NOMO-1 (cell line): ENCODE measurements at regions not wholly inside any gene's neighbourhood (a gene's known extent, or its start where the extent isn't known, plus 50 kb on each side); places are given as distances from the start of the nearest gene placed in this dataset.

Experiments used
- DNase-seq, 2 experiments: peaks; one replicate each; lab custom pipeline; 2025; ENCODE audit not compliant: unreplicated experiment in 2 of 2; lab: John Stamatoyannopoulos, UW

DNA sequence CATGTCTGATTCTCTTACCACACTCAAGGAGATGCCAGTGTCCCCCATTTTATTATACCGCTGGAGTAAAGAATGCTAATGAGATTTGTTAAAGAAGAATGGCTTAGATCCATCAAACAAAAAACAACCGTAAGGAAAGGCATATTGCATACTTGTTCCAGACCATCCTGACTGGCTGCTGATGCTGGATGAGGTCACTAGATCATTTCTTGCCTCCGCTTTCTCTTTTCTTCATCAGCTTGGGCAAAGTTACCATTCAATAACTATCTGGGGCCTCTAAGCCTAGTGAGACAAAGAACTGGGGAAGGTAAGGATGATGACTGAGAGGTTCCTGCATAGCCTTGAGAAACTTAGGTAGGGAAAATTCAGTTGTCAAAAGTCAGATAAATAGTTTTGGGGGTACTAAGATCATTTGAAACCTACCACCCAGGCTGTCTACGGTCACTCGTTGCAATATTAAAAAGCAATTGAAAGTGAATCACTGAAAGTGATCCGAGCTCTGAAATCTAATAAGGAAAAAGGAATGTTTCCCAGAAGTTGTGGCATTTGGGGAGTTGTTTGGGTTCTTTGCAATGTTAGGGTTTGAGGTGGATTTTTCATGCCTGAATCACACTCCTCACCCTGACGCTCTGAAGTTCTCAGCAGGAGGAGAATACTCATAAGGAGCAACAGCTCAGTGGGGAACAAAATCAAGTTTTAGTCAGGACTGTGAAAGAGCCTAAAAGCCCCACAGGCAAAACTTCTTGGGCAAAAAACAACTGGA is 176.8 kb downstream of the HHIPL2 start:
- no peak for DNase-seq

GRCh38 chr1:222370081-222370912 is 177.6 kb downstream of the HHIPL2 start:
- no peak for DNase-seq

GRCh38 chr1:222369148-222369547 is 178.8 kb downstream of the HHIPL2 start:
- no peak for DNase-seq

GRCh38 chr1:222358100-222358499 is 189.8 kb downstream of the HHIPL2 start:
- DNase-seq, result no peak

DNA sequence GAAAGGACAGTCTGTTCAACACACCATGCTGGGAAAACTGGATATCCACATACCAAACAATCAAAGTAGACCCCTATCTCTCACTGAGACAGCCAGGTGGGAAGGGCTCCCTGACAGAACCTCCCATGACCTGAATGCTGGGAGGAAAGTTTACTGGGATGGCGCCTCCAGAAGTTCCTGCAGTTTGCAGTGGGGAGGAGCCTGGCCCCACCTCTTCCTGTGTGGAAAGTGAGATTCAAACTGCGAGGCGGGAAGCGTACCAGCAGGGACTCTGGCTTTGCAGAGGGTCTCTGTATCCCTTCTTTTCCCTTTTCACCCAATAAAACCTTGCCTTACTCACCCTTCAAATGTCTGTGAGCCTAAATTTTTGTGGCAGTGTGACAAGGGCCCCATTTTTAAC is 190.7 kb downstream of the HHIPL2 start:
- DNase-seq, result no peak

GRCh38 chr1:222347627-222348026 is 200.3 kb downstream of the HHIPL2 start:
- DNase-seq, result no peak

GRCh38 chr1:222346955-222347354 is 200.9 kb downstream of the HHIPL2 start:
- DNase-seq, result no peak

DNA sequence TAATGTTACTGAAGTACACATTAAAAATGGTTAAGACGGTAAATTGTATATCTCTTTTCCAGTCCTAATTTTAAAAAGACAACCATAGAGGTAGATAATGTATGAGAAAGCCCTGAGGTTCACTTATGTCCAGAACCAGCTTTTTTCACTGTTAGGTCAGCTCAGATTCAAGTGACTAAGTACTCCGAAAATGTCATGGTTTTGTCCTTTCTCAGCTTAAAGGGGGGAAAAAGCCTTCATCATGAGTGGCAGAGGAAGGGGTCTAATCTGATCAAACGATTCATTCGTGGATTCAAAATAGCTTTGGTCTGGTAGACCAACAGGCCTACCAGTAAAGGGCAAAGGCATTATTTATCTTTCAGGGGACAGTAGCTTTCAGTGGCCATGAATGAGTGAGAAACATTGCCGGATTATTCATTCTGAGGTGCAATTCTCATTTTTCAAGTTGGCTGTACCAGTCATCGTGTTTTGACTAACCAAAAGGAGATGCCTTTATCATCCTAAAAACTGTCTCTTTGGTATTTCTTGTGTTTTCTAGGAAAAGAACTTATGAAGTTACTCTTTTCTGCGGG is 208.4 kb downstream of the HHIPL2 start:
- DNase-seq, result no peak

- DNase-seq, result no peak
These were observed 212.3 kb downstream of the HHIPL2 start for GRCh38 chr1:222335586-222335985.

DNA sequence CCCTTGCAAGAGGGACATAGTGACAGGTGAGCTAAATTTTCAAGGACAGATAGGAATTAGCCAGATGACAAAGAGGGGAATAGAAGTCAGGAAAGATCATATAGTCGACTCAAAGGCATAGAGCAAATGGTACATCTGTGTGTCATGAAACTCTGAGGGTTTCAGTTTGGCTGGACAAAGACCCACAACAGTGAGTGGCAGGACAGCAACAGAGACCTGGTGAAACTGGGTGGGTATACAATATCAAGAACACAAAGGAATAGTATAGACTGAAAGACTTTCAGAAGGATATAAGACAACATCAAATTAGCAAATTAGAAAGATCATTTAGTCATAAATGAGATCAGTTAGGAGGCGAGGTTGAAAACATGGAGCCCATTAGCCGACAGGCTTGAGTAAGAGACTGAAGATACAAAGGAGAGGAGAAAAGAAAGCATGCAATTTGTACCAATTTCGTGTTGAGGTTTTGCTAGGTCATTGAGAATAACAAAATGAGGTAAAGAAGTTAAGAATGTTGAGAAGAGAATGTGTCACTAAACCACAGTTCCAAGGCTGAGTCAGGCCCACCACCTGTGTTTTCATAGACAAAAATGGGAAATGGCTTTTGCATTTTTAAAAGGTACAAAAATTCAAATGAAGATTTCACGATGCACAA is 213.8 kb downstream of the HHIPL2 start:
- no peak for DNase-seq

DNA sequence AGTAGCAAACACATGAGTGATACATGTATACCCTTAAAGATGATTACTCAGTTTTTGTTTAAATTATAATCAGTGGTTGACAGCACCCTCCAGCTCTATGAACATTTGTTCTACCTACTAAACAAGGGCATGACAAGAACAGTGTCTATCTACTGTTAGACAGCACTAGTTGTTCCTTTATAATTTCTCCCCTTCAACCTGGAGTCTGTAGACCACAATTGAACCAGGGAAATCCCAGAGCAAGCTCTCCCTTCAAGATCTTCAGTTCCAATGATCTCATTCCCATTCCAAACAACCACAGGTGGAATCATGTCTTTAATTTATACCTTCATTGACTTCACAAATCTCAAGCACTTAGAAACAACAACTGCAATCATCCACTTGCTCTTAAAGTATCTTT is 216.1 kb downstream of the HHIPL2 start:
- DNase-seq, result no peak

GRCh38 chr1:222331340-222331739 is 216.6 kb downstream of the HHIPL2 start:
- DNase-seq, result no peak

DNA sequence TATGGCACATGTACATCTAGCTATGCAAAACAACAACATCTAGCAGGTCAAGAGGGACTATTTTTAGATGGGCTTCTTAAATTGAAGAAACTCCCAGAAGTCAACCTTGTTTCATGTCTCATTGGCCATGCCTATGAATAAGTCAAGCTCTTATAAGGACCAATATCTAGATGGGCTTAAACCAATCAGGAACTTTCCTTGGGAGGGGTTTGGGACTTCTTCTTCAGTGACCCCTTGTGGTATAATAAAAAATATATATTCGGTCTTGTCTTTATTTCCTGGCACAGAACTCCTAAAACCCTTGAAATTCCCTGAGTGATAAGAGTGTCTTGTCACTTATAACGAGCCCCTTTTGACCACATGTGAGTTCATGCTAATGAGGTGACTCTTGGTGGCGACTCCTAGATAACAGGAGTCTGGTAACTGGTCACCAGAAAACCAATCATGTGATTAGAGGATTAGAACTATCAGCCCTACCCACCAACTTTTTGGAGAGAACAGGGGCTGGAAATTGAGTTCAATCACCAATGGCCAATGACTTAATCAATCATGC is 218.3 kb downstream of the HHIPL2 start:
- no peak for DNase-seq

GRCh38 chr1:222326710-222327036 is 221.2 kb downstream of the HHIPL2 start:
- DNase-seq, result no peak

GRCh38 chr1:222326006-222326709 is 221.7 kb downstream of the HHIPL2 start:
- DNase-seq, result no peak

GRCh38 chr1:222325506-222325905 is 222.4 kb downstream of the HHIPL2 start:
- DNase-seq, result no peak

GRCh38 chr1:222314839-222315238 is 233.1 kb downstream of the HHIPL2 start:
- no peak for DNase-seq

DNA sequence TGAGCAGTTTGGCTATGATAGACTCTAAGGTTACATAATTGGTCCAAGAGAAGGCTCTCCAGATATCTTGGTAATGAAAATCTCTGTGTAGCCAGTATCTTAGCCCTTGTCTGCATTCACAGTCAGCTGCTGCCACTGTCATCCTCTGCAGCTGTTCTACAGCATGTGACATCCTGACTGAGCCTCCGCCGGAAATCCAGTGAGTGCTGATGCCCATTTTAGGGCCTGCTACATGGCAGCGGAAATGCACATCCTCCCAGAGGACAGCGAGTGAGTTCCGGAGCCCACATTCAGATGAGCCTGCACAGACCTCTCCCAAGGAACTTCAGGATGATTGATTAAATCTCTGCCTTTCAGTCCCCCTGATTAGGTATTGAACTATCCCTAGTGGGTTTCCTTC is 237.1 kb downstream of the HHIPL2 start:
- no peak for DNase-seq

DNA sequence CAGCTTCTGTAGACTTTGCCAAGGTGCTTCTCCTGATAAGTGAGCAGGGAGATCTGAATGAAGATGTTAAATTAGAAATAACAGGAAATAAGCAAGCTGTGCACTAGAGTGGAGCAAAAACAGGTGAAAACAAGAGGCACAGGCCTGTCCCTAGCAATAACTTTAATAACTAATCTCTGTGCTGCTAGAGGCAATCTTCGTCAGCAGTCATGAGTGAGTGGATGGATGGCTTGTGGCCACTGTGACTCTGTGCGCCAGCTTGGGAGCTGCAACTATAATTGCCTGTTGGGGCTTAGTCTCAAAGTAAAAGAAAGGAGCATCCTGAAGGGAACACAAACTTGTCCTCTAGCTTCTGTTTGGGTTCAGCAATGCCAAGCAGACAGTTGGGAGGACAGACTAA is 240.3 kb downstream of the HHIPL2 start:
- DNase-seq, result no peak

GRCh38 chr1:222306512-222306911 is 241.4 kb downstream of the HHIPL2 start:
- no peak for DNase-seq

- no peak for DNase-seq
These were observed 241.9 kb downstream of the HHIPL2 start for GRCh38 chr1:222306011-222306410.
